ENCODE measurements at regions not wholly inside any gene's neighbourhood (a gene's known extent, or its start where the extent isn't known, plus 50 kb on each side); places are given as distances from the start of the nearest gene placed in this dataset.

GRCh38 chr3:190746986-190747385 is 115.5 kb downstream of the GMNC start:
- WGBS (ENCODE audit: low lambda C conversion rate) = 24% methylated on average over 2 of the region's 2 CpGs
- POLR2A ChIA-PET = no interaction called here

More at GRCh38 chr3:190746986-190747385, 115.5 kb downstream of the GMNC start:
- Histone ChIP-seq H3K27ac (ENCODE audit: extremely low read length, insufficient read depth, low read length) (no peak overlapping the region), H4K20me1 (ENCODE audit: insufficient read depth, low read length) (no peaks in the 10 kb centered on the region), H3K9me3 (ENCODE audit: low read length) (no peaks in the 10 kb centered on the region), H3K36me3 (replicated peaks in 1 of 2; ENCODE audit: control insufficient read depth in 1 of 2, insufficient read depth in 2 of 2, low read length in 2 of 2) (no peaks in the 10 kb centered on the region), H2AFZ (ENCODE audit: low read length) (no peak overlapping the region), H3K4me3 (replicated peaks in 1 of 3; ENCODE audit: insufficient read depth in 1 of 3, low read depth in 2 of 3, low read length in 3 of 3) (no peak overlapping the region), H3K9ac (ENCODE audit: insufficient read depth, low read depth, low read length) (no peak overlapping the region), H3K4me2 (ENCODE audit: low read depth, low read length) (no peak overlapping the region), H3K27me3 (ENCODE audit: control insufficient read depth in 1 of 2, insufficient read depth in 2 of 2, low read length in 2 of 2) (no peaks in the 10 kb centered on the region), H3K79me2 (ENCODE audit: insufficient read depth, low read length) (no peaks in the 10 kb centered on the region), H3K4me1 (ENCODE audit: insufficient read depth, low read length) (no peaks in the 10 kb centered on the region)
- CTCF ChIA-PET (ENCODE audit: low intra/inter-chr PET ratio, low total read pairs) = no interaction called here
- DNase-seq (ENCODE audit: low spot score) = no peak
- no TSS peak for BruUV-seq (replicated peaks)
- FAIRE-seq = no peak
- TF ChIP-seq, protein P1, sequence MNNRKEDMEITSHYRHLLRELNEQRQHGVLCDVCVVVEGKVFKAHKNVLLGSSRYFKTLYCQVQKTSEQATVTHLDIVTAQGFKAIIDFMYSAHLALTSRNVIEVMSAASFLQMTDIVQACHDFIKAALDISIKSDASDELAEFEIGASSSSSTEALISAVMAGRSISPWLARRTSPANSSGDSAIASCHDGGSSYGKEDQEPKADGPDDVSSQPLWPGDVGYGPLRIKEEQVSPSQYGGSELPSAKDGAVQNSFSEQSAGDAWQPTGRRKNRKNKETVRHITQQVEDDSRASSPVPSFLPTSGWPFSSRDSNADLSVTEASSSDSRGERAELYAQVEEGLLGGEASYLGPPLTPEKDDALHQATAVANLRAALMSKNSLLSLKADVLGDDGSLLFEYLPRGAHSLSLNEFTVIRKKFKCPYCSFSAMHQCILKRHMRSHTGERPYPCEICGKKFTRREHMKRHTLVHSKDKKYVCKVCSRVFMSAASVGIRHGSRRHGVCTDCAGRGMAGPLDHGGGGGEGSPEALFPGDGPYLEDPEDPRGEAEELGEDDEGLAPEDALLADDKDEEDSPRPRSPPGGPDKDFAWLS (CRISPR knock-in tag; IDR thresholded peaks at IDR 0.05; ENCODE audit: borderline replicate concordance) = no peak
- TF ChIP-seq ZNF879 (CRISPR knock-in tag; IDR thresholded peaks at IDR 0.05) (no peak), BCL6 (CRISPR knock-in tag; IDR thresholded peaks at IDR 0.05) (no peak), PCBP1 (IDR thresholded peaks at IDR 0.05; ENCODE audit: borderline replicate concordance, low read depth, low read length) (no peak), TERF1 (CRISPR knock-in tag; IDR thresholded peaks at IDR 0.05) (no peak), ZNF567 (CRISPR knock-in tag; IDR thresholded peaks at IDR 0.05; ENCODE audit: borderline replicate concordance) (no peak), ZNF570 (CRISPR knock-in tag; IDR thresholded peaks at IDR 0.05; ENCODE audit: borderline replicate concordance) (no peak), ZNF383 (CRISPR knock-in tag; IDR thresholded peaks at IDR 0.05; ENCODE audit: borderline replicate concordance) (no peak), ZNF841 (CRISPR knock-in tag; IDR thresholded peaks at IDR 0.05; ENCODE audit: borderline replicate concordance) (no peak), SMAD3 (CRISPR knock-in tag; IDR thresholded peaks at IDR 0.05) (no peak), BHLHE40 (IDR thresholded peaks at IDR 0.05; ENCODE audit: low read length) (no peak), REPIN1 (CRISPR knock-in tag; IDR thresholded peaks at IDR 0.05; ENCODE audit: borderline replicate concordance, low read depth) (no peak), U2AF2 (IDR thresholded peaks at IDR 0.05; ENCODE audit: low read depth, low read length) (no peak)
- no peak for ATAC-seq
- intact Hi-C loops (cut with micrococcal nuclease; ENCODE audit: unreplicated experiment) (no loop called here), in situ Hi-C loops (cut with HindIII; ENCODE audit: extremely low pct_ligation_motif_present, low pct_unique_long_range_greater_than_20kb) (no loop called here)

Measured in HepG2 (cell line).